ENCODE measurements at regions not wholly inside any gene's neighbourhood (a gene's known extent, or its start where the extent isn't known, plus 50 kb on each side); places are given as distances from the start of the nearest gene placed in this dataset.

GRCh38 chr2:8197101-8197500, 484.8 kb upstream of the ID2 start:
- Histone ChIP-seq H3K23me2 (ENCODE audit: insufficient read length, low read depth, low read length, poor library complexity, severe bottlenecking) (no peaks in the 10 kb centered on the region), H4K20me1 (ENCODE audit: control insufficient read depth, insufficient read depth, insufficient read length) (no peaks in the 10 kb centered on the region), H3K27me3 (ENCODE audit: insufficient read depth, low read length) (no peaks in the 10 kb centered on the region), H3K18ac (ENCODE audit: insufficient read length, low read depth, low read length) (no peak overlapping the region), H3K79me1 (ENCODE audit: insufficient read depth, low read depth, low read length, poor library complexity, severe bottlenecking) (no peaks in the 10 kb centered on the region), H2BK20ac (ENCODE audit: low read depth, low read length, poor library complexity, severe bottlenecking) (no peak overlapping the region), H3K56ac (ENCODE audit: insufficient read length, low read depth, low read length) (no peak overlapping the region), H3K9me3 (ENCODE audit: control insufficient read depth, low read depth, low read length) (no peaks in the 10 kb centered on the region), H3K27ac (ENCODE audit: insufficient read length, low read depth, low read length) (no peak overlapping the region), H3K4me2 (ENCODE audit: insufficient read depth, insufficient read length, low read length) (no peak overlapping the region), H3K4me1 (ENCODE audit: insufficient read depth, low read length) (peaks cover 5% of the 10 kb centered on the region; the same call in 1 of the 2 replicates), H3K23ac (ENCODE audit: insufficient read length, low read depth, low read length) (no peak overlapping the region), H2BK15ac (ENCODE audit: low read depth, low read length) (no peak overlapping the region), H2BK5ac (ENCODE audit: insufficient read length, low read length) (no peak overlapping the region), H3K4ac (ENCODE audit: low read depth, low read length) (no peak overlapping the region), H2AFZ (ENCODE audit: low read length) (no peak overlapping the region), H3K9ac (ENCODE audit: extremely low read depth, insufficient read length, low read length) (no peak overlapping the region), H2BK120ac (ENCODE audit: low read depth, low read length, poor library complexity, severe bottlenecking) (no peak overlapping the region), H3K79me2 (ENCODE audit: insufficient read depth, low read length) (no peaks in the 10 kb centered on the region), H3T11ph (ENCODE audit: low read length) (no peak overlapping the region), H4K91ac (ENCODE audit: insufficient read length, low read depth, low read length) (no peak overlapping the region), H2BK12ac (ENCODE audit: insufficient read length, low read depth, low read length) (no peak overlapping the region), H4K8ac (replicated peaks; ENCODE audit: insufficient read length, low read depth, low read length) (no peak overlapping the region), H2AK5ac (ENCODE audit: insufficient read length, low read length) (no peak overlapping the region), H4K5ac (ENCODE audit: insufficient read length, low read depth, low read length) (no peak overlapping the region), H3K14ac (ENCODE audit: insufficient read depth, low read length) (no peak overlapping the region)
- Mint-ChIP-seq H3K36me3 (ENCODE audit: insufficient read depth in 1 of 3, low read depth in 3 of 3) (no peaks in the 10 kb centered on the region; a peak in 2 of 7 replicates), H3K9me3 (no peaks in the 10 kb centered on the region; a peak in 2 of 5 replicates), H3K4me3 (no peak overlapping the region), H3K27me3 (ENCODE audit: low read depth) (peaks cover 3% of the 10 kb centered on the region; the same call in 1 of the 2 replicates), H3K27ac (no peak overlapping the region), H3K4me1 (peaks cover 26 to 29% of the 10 kb centered on the region in 2 experiments)
- no CpG with 5 or more reads among the region's 4 CpGs for WGBS (ENCODE audit: extremely low coverage, insufficient read length, low lambda C conversion rate)
- DNase-seq: no peak
- TF ChIP-seq CTCF (conservative IDR thresholded peaks at IDR 0.05): no peak

All from H9 (cell line).